ENCODE measurements at regions not wholly inside any gene's neighbourhood (a gene's known extent, or its start where the extent isn't known, plus 50 kb on each side); places are given as distances from the start of the nearest gene placed in this dataset.

GRCh38 chr6:121904559-121904958 lies 469.1 kb downstream of the GJA1 start:
- TF ChIP-seq, protein P1, sequence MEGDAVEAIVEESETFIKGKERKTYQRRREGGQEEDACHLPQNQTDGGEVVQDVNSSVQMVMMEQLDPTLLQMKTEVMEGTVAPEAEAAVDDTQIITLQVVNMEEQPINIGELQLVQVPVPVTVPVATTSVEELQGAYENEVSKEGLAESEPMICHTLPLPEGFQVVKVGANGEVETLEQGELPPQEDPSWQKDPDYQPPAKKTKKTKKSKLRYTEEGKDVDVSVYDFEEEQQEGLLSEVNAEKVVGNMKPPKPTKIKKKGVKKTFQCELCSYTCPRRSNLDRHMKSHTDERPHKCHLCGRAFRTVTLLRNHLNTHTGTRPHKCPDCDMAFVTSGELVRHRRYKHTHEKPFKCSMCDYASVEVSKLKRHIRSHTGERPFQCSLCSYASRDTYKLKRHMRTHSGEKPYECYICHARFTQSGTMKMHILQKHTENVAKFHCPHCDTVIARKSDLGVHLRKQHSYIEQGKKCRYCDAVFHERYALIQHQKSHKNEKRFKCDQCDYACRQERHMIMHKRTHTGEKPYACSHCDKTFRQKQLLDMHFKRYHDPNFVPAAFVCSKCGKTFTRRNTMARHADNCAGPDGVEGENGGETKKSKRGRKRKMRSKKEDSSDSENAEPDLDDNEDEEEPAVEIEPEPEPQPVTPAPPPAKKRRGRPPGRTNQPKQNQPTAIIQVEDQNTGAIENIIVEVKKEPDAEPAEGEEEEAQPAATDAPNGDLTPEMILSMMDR (IDR thresholded peaks at IDR 0.05), result no peak
- no peak for TF ChIP-seq EP300 (IDR thresholded peaks at IDR 0.05)
- no peak for TF ChIP-seq POLR2A (IDR thresholded peaks at IDR 0.05)

All from gastroesophageal sphincter (tissue), 3 donors.